OCI-M1 (cell line): ENCODE measurements at regions not wholly inside any gene's neighbourhood (a gene's known extent, or its start where the extent isn't known, plus 50 kb on each side); places are given as distances from the start of the nearest gene placed in this dataset.
"Not testable (repeated sequence)": the region's sequence is repeated elsewhere in the genome, so short reads cannot be mapped to it uniquely, and the experiment has no call there.

Source experiments
- DNase-seq: peaks from one replicate; lab custom pipeline; 2025; lab: John Stamatoyannopoulos, UW

DNA sequence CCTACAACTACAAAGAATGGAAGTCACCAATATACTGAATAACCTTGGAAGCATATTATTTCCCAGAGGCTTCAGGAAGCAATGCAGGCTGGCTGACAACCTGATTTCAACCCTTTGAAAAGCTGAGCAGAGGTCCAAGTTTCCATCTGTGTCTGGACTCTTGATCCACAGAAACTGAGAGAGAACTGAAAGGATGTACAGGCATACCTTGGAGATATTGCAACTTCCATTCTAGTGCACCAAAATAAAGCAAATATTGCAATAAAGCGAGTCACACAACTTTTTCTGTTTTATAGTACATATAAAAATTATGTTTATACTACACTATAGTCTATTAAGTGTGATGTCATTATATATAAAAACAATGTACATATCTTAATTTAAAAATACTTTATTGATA is 85.3 kb downstream of the TYW3 start:
- DNase-seq, result no peak

DNA sequence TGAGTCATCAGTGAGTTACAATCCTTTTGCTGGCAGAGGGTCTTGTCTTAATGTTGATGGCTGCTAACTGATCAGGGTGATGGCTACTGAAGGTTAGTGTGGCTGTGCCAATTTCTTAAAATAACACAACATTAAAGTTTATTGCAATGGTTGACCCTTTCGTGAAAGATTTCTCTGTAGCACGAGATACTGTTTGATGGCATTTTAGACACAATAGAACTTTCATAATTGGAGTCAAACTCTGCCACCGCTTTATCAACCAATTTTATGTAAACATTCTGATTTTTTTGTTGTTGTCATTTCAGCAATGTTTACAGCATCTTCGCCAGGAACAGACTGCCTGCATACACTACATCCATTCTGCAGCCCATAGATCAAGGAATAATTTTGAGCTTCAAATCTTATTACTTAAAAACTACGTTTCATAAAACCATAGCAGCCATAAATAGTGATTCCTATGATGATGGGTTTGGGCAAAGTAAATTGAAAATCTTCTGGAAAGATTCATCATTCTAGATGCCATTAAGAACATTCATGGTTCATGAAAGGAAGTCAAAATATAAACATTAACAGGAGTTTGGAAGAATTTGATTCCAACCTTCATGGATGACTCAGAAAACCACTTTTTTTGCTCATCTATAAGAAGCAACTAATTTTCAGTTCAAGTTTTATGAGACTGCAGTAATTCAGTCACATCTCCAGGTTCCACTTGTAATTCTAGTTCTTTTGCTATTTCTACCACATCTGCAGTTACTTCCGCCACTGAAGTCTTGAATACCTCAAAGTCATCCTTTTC is 85.9 kb downstream of the TYW3 start:
- DNase-seq, result no peak

DNA sequence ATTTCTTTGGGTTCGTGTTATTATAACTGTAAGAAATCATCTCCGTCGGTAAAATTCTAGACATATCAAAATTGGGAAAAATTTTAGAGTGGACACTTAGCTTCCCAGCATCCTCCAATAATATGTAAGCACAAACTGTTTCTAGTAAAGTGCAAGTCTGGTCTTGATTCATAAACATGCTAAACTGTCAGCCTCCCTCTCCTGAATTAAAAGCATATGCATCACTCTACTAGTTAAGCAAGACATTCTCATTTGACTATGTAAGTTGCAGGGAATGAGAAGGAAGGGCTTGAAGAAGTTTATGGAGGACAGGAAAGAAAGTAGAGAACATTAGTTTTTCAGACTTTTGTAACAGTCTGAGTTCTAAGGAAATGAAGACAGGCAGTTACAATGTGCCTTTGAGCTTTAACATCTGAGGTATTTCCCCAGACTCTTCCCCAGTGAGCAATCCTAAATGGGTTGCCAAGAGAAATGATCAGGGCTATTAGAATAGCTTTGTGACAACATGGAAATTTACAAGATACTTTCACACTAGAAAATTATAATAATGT is 90.0 kb downstream of the TYW3 start:
- DNase-seq, result no peak

DNA sequence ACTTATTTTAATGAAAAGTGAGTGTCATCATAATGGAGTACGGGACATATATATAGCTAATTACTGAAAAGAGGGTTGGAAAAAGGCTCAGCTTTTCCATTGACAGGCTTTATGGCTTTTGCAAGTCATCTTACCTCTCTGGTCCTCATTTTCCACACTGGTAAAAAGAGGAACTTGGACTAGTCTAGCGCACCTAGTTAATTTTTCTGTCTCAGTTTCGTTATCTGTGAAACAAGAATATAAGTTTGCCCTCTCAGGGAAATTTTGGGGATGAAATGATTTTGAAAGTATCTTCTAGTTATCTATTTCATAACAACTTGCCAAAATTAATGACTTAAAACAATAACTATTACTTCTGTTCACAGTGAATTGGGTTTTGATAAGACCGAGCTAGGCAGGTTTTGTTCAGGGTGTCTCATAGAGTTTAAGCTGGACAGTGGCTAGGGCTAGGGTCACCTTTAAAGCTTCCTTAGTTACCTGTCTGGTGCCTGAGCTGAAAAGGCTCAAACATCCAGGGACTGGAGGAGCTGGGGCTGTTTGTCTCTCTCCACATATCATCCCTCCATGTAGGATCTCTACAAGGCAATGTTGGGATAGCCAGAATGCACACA is 91.7 kb downstream of the TYW3 start:
- no peak for DNase-seq

DNA sequence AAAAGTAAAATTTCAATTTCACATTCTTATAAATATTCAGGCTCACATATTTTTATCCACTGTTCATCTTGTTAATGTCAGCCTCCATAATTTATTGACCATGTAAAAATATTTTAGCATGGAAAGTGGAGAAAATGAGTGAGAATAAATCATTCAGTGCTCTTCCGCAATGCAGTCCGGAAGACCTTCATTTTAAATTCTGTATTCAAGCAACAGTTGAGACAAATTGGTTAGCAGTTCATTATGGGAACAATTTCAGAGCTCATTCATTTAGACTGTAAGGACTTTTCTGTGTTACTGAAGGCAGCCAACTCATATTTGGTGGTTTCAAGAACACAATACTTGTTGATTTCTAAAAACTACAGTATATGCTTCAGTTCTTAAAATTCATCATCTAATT is 97.8 kb downstream of the TYW3 start:
- no peak for DNase-seq

DNA sequence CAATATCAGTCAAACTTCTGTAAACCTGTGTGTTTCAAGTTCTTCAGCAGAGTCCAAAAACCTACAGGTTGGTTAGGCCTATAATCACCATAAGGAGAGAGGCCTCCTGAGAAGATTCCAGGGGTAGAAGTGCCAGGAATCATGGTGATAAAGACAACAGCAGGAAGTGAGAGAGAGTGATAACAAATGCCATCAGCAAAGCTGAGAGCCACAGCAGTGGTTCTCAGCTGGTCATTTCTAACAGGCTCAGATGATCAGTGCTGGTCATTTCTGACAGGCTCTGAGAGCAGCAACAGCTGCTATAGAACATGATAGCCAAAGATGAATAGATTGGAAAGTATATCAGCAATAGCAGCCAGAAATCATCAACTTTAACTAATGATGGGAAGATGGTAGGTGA is 101.3 kb downstream of the TYW3 start:
- DNase-seq, result no peak

DNA sequence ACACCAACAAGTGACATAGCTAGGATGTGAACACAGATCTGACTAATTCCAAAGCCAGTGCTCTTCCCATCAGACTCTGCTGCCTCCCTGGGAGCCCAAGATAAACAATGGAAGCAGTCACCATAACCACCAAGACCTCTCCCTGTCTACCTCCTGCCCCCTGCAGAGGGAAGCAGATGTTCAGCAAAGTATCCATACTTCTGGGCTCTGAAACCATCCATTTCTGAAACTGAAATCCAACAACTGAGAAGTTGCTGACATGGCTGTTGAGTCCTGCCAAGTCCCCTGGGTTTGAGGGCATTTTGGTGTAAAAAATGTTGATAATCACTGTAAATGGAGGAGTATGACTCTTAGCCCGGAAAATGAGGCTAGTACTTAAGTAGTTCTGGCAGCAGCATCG is 102.1 kb downstream of the TYW3 start:
- no peak for DNase-seq

DNA sequence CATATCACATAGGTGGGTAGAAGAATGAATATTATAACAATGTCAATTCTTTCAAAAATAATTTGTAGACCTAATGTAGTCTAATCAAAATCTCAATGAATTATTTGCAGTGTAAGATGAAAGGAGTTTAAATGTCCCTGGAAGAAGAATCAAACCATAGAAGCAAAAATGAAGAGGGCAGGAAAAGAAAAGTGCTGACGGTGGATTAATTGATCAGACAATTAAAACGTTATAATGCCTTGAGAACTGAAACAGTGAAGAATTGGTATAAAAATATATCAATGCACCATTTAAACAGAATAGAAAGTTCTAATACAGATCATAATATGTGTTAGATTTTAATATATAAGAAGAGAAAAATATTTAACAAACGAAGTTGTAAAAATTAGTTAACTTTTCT is 109.8 kb downstream of the TYW3 start:
- no peak for DNase-seq

DNA sequence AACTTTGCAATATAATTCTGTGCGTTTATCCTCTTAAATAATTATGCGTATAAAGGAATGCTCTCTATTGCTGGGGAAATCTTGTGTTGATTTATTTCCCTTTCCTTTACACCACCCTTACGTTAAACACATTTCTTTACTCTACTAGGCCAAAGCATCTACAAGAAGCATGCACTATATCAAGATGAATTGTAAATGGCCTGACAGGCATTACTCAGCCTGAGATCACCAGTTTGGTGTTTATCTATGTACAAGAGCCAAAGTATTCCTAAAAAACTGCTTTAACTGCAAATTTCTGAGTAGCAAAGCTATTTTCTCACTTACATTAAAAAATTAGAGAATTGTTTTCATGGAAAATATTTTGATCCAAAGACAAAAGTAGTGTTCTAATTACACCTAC is 114.8 kb downstream of the TYW3 start:
- no peak for DNase-seq

DNA sequence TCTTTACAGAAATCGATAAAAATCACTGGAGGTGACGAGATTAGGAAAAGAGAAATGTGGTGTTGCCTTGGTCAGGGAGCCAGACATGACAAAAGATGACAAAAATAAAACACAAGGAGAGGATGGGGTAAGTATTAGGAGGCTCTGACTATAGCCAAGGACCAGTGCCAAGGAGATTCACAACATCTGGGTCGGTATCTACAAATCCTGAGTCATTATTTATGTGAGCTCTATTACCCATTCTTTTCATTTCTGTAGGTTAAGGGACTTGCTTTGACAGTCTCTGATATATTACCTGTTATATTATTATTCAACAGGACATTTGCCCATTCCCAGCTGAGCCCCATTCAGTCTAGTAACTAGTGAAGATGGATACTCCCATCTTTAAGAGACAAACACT is 120.8 kb downstream of the TYW3 start:
- no peak for DNase-seq

DNA sequence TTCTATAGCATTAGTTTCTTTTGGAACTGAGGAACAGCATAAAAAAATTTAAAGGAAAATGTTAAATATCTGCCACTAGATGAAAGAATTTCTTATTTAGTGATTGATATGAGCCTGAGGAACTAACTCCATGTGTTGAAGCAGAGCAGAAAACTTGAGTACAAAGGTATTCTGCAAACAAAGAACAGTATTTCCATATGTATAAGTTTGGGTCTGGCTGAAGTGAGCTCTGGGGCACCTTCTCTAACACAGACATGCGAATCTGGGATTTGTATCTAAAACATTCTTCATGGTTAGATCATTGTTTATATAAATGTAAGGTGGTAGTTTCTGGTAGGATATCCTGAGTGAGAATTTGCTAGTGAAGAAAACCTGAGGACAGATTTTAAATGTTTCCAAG is 123.2 kb downstream of the TYW3 start:
- DNase-seq, result no peak

DNA sequence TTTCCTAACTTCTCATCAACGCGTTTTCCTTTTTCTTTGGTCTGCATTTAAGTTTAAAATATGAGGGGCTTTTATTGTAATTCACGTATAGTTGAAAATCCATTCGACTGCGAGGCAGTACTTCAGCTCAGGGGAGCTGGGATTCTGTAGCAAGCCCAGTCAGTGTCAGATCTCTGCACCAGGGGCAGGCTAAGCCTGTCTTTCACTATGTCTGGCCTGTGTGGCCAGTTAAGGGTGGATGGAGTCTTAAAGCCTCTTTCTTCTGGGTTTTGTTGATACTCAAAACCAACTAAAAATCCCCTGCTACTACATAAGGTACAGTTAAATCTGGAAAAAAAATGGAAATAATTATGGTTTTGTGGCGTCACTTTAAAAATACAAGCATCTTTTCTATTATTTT is 124.7 kb downstream of the TYW3 start:
- DNase-seq, result peak; percentile 20

DNA sequence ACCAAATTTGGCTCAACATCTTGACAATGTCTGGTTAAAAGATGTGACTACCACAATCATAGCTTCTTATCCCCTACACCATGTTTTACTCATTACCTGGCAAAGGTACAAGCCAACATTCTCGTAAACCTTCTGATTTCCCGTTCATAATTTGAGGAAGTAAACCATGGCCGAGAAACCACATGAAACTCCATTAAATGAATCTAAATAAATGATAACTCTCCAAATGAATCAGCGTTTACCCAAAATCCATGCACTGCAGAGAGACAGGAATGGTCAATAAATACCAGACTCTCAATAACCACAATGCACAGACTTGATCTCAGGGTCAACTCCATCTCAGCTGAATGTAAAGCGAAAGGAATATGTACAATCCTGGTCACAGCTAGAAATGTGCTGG is 125.2 kb downstream of the TYW3 start:
- peak; percentile 36 for DNase-seq

DNA sequence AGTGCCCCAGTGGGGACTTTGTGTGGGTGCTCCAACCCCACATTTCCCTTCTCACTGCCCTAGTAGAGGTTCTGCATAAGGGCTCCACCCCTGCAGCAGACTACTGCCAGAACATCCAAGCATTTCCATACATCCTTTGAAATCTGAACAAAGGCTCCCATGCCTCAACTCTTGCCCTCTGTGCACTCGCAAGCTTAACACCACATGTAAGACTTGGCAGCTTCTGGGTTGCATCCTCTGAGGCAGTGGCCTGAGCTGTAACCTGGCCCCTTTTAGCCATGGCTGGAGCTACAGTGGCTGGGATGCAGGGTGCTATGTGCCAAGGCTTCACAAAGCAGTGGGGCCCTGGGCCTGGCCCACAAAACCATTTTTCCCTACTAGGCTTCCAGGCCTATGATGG is 128.9 kb downstream of the TYW3 start:
- no peak for DNase-seq

DNA sequence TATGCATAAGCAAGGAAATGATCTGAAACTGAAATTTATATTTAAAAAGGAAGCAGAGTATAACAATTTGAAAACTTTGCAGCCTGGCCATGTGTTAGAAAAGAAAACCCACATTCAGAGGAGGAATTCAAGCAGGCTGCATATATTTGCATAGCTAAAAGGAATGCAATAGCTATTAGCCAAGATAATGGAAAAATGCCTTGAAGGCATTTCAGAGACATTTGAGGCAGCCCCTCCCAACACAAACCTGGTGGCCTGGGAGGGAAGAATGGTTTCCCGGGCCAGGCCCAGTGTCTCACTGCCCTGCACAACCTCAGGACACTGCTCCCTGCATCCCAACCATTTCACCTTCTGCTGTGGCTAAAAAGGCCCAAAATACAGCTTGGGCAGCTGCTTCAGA is 136.8 kb downstream of the TYW3 start:
- DNase-seq, result no peak

DNA sequence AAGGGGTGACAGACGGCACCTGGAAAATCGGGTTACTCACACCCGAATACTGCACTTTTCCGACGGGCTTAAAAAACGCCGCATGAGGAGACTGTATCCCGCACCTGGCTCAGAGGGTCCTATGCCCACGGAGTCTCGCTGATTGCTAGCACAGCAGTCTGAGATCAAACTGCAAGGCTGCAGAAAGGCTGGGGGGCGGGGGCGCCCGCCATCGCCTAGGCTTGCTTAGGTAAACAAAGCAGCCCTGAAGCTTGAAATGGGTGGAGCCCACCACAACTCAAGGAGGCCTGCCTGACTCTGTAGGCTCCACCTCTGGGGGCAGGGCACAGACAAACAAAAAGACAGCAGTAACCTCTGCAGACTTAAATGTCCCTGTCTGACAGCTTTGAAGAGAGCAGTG is 144.4 kb downstream of the TYW3 start:
- not testable (repeated sequence) for DNase-seq

DNA sequence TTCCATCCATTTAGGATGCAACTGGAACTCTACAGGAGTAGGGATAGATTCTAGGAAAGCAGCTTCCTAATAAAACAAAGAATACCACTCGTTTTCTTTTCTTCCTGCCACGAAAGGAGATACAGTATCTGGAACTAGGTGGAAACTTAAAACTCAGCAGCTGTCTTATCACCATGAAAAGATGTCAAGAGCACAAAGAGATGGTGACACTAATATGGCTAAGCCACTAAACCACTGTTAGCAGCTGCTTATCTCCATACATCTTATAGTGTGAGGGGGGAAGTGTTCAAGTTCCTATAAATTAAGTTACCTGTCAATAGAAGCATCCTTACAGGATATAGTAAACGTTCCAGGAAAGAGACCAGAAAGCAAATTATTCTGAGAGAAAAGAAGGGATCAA is 162.5 kb downstream of the TYW3 start:
- no peak for DNase-seq

DNA sequence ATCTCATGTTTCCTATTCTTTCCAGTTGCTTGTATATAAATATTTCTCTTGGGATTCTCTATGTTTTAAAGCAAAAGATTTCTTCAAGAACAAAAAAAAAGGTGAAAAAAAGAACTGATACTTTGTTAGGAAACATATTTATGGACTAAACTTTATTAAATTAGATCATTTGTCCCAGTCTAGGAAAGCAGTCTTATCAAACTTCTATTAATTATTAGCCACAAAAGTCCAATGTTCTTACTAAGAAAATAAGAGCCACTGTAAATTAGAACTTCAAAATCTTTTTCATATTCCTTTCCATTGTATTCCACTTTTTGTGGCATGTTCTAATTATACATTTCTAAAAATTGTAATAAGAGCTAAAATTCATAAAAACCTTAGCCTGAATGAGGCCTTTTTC is 175.2 kb downstream of the TYW3 start:
- DNase-seq, result no peak

DNA sequence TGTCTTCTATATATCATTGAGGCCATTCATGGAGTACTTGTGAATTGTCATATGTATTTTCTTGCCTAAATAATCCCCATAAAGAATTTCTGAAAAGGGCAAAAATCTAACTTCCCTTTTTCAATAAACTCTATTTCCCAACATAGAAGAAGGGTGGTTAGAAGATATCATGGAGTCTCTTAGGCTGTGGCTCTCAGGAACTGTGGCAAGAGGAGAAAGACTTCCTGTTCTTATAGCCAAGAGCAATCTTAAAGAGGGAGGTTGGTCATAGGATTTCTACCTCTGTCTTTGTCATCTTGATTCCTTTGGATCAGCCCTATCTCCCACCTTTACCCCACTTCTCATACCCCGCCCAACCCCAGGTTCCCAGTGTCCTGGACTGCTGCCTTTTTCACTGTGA is 175.8 kb downstream of the TYW3 start:
- DNase-seq, result peak; percentile 64

DNA sequence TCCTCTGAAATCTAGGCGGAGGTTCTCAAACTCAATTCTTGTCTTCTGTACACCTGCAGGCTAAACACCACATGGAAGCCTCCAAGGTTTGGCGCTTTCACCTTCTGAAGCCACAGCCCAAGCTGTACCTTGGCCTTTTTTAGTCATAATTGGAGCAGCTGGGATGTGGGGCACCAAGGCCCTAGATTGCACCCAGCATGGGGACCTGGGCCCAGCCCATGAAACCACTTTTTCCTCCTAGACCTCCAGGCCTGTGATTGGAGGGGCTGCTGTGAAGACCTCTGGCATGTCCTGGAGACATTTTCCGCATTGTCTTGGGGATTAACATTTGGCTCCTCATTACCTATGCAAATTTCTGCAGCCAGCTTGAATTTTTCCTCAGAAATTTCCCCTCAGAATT is 181.0 kb downstream of the TYW3 start:
- DNase-seq, result no peak

DNA sequence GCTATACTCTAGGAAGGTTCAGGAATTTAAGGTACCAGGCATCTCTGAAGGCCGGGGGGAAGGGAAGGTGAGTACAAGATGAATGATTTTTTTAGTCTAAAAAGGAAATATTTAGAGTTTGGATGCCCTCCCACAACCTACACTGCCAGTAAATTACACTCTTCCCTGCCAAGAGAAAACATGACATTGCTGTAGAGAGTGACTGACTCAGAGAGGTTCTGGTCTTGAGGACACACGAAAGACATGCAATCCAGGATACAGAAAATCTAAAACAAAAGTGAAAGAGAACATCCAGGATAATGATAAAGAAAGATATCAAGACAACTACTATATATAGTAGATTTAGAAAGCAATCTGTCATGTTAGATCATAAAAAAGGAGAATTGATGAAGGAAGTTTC is 200.5 kb downstream of the TYW3 start:
- peak; percentile 71 for DNase-seq

DNA sequence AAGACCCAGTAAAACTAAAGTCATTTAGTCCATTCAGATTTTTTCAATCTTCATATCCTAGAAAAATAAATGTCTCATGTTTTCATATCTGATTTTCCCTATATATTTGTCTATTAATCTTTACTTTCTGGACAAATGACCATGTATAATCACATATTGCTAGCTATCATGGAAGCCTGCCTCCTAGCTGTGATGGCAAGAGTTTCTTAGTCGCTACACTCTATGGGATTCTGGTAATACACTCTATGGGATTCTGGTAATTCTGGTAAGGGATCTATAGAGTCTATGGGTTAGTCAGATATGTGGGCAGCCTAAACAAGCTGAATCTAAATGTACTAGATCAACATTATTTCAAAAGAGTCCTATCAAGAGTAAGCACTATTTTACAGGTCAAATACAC is 198.7 kb upstream of the LHX8 start:
- no peak for DNase-seq

DNA sequence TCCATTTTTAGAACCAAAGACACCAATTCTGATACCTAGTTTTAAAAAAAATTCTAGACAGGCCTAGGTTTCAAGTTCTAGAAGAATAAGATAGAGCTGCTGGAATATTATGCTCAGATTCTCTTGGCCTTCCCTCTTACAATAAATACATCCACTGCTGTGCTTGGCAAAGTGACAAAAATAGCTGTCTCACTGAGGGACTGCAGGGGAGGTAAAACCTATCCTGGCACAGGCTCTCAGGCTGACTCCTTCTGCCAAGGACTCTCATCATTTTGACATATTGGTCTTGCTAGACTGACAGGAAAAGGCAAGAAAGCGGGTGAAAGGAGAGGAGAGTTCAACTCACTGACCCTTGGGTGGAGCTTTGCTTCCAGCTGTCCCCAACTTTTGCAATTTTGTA is 197.0 kb upstream of the LHX8 start:
- no peak for DNase-seq

DNA sequence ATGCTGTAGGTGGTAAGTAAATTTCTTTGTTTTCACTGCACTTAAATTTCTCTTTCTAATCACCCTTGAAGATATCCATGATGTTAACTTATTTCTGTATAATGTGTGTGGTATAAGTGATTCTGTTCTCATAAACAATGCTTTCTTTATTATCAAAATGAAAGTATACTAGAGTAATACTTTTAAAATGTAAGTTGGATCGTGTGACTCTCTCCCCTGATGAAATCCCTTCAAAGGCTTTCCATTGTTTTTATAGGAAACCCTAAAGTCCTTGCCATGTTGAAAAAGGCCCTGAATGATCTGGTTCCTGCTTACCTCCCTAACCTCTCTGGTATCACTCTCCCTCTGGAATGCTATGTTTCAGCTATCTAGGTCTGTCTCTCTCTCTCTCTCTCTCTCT is 191.1 kb upstream of the LHX8 start:
- no peak for DNase-seq
